CD4-positive, alpha-beta T cell treated with Interleukin-15 for 4 hours (primary cell): ENCODE measurements at regions not wholly inside any gene's neighbourhood (a gene's known extent, or its start where the extent isn't known, plus 50 kb on each side); places are given as distances from the start of the nearest gene placed in this dataset.

Experiments
- DNase-seq: peaks from one replicate; pipeline ENCODE4 v3.0.0-alpha.2; 2020; ENCODE audit warnings: low spot score

DNA sequence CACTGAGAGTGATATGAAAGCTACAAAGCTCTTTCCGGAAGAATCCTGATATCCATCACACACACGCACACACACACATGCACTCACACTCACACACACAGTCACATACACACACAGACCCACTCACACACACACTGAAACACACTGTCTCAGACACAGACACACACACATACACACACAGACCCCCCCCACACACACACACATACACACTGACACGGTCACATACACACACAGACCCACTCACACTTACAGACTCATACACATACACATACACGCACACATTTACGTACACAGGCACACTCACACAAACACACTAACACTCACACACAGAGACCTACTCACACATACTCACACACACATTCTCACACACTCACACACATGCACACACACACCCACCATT lies 58.6 kb downstream of the LIG4 start:
- DNase-seq: no peak

DNA sequence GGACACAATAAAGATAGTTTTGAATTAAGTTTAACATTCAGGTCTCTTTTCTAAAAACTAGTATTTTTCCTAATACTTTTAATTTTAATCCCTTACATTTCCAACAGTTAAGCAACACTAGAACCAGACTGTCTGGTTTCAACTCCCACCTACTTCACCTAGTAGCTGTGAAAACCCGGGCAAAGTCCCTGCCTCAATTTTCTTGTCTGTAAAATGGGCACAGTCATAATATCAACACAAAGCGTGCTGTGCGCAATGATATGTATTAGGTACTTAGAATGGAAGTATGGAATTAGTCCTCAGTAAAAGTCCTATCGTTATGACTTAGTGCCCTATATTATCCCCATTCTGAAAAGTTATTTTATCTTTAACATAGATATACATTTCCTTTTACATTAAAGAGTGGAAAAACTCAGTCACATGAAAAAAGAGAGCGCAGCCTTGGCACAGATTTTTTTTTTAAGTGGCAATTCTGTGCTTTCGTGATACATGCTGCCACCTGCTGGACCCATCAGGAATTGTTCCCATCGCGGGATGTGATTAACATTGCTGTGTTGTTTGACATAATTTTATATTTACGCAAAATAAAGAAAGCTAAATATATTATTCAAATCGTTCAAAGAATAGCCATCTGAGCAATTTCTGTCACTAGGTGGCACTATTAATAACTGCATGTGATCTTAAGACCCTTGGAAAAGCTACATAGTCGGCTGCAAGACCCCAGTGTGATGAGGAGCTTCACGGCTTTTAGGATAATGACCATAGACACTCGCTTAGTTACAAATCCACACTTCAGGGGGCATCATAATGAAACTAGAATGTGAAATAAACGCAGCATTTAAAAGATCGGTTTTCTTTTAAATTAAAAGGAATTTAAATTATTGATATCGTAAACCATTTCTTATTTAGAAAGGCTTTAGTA lies 59.9 kb downstream of the LIG4 start:
- peak; percentile 58 for DNase-seq

DNA sequence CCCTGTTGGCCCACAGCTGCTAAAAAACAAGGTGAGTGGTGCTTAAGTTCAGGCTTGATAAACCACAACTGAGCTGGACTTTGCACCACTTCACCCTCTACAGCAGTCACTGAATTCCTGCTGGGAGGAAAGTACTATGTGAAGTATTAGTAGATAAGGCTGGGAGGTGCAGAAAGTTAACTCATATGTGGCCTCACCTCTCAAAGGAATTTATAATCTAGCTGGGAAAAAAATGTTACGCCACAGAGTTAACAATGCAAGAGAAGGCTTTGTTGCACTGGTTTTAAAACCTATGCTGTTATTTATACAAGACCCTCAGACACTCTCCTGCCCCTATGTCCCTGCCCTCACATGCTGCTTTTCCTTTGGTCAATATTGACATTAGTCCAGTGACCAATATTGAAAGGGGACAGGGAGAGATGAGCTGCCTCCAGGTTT lies 60.9 kb downstream of the LIG4 start:
- no peak for DNase-seq

DNA sequence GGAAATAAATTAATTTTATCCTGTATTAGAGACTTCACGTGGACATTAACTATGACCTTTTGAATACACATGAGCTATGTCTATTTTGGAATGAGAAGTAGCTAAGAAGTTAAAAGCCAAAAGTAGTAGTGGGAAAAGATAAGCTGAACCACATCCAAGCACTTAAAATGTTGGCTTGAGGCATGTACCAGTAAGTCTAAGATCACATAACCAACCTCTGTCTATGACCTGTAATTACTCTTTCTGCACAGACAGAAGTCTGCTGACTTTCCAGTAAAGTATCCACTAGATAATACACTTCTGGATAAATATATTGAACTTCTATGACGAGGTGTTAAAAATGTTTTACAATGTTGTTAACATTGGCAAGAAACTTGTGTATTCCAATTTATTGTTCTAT lies 68.7 kb downstream of the LIG4 start:
- DNase-seq: no peak

DNA sequence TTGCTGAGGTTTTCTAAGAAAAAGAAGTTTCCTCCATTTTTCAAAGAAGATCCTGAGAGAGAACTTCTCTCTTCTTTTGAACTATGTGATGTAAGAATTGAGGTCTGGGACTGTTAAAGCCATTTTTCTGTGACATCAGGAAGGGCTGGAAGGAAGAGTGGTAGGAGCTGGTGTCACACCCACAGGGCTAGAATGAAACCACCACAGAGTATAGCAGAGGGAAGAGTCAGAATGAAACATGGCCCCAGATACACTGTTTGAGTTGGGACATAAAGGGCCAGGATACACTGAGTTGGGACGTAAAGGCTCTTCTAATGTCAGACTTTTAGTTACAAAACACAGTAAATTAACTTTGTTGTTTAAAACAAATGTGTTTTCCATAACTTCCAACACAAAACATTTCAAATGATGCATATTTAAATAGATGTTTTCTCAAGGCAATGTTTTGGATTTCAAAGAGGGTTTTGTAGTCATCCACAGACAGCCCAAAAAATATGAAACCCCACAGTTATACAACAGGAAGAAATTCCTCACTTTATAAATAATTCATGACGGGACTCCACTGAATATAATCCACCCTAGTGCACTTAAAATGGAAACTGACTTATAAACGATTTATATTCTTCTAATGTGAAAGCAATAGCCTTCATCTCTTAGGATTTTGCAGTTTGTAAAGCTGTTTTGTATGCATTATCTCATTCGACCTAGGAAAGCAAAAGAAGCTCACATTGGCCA lies 72.5 kb downstream of the LIG4 start:
- no peak for DNase-seq

DNA sequence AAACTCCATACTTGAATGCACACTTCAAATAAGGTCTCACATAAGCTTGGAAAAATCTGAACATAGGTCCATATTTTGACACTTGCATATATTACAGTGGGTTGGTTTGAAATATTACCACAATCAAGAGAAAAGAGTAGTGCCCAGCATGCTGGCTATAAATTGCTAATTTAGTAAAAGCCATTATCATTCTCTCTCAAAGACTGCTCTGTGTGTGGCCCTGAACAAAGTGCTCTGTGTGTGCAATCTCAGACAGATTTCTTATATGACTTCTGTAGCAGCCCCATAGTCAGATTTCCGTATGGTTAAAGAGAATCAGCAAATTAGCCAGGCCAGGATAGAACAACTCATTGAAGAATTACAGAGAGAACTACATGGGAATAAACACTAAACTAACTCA lies 78.2 kb downstream of the LIG4 start:
- no peak for DNase-seq

DNA sequence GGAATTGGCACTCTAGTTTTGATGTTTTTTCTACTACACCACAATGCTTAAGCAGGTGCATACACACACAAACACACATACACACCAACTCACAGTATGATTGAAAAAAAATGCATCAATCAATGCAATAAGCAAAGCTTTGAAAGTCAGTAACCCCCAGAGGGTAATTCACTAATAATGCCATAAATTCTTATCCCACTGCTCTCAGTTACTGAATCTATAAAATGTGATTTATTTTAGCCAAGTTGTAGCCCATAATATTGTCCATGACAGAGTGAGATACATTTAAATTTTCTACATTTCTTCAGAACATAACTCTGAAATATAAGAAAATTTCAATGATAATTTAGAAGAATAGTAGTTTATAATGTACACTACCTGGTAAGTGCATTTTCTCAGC lies 87.9 kb downstream of the LIG4 start:
- DNase-seq: no peak

DNA sequence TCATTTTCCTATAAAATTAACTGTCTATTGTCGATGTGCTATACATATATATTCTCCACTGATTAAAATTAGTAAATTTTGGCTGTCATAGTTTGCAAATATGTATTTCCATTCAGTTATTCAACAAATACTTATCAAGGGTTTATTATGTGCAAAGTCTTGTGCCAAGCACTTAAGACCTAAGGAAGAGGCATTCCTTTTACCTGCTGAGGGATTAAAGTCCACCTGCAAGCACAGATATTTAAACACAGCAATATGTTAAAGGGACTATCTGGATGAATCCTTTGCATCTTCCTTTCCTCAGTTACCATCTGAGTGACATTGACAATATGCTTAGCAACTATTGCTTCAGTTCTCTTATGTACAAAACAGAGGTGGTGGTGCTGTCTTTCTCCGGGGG lies 89.3 kb downstream of the LIG4 start:
- no peak for DNase-seq

DNA sequence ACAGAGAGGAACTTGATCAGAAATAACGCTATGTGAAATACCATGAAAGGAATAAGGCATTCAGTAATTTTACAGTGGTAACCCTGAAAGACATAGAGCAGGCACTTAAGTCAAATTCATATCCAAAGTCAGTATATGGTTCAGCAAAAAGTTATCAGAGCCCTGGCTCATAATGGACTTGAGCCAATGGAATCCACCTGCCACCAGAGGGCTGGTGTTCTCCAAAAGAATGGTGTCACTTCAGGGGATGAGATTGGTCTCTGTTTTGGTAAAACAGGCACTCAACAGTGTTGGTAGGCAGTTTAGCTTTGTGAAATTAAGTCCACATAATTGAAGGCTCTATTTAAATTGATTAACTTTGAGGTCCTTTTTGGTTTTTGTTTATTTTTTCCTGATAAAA lies 93.9 kb downstream of the LIG4 start:
- DNase-seq: no peak

DNA sequence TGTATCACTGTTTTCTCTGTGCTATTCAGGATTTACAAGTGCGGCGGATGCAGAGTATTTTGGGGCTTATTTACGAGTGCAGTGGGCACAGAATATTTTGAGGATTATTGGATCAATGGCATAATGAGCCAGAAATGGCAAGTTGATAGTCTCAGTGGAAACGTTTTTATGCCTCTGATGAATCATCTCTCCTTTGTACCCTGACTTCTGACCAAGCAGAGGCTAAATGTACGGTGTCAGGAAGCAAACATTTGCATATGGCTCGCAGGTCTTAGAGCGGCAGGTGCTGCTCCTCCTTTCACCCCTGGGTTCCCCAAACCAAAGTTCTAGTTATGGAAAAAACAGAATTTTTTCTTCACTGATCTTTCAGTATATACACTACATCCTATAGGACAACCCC lies 94.5 kb downstream of the LIG4 start:
- no peak for DNase-seq

DNA sequence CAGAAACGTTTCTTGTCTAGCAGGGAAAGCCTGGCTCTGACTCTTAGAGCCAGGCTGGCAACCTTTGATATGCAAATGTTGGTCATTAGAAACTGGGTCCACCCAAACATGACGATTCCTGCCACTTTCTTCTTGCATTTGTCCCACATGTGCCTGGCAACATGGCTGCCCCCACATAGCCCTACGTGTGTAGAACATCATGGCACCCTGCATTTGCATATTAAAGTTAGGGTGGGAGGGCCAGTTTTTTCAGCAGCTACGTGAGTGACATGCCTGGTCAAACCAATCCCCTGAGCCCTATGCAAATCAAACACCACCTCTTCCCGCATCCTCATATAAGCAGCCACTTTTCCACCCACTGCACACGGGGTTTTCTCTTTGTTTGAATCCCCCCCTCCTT lies 95.0 kb downstream of the LIG4 start:
- no peak for DNase-seq

DNA sequence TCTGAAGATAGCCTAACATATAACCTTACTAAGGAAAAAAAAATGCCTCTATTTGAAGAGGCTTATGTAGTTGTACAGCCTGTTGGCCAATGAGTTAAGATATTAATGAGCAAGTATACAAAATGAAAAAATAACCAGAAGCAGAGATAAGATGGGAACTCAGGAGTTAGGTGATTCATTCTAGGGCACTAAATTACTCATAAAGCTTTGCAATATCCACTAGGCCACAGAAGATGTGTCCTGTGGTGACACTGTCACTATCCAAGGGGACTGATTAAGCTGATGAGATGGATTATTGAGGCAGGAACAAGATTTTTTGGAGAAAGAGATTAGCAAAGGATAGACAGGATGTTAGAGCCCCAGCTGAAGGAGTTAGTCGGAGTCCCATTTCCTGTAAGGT lies 99.6 kb downstream of the LIG4 start:
- no peak for DNase-seq

DNA sequence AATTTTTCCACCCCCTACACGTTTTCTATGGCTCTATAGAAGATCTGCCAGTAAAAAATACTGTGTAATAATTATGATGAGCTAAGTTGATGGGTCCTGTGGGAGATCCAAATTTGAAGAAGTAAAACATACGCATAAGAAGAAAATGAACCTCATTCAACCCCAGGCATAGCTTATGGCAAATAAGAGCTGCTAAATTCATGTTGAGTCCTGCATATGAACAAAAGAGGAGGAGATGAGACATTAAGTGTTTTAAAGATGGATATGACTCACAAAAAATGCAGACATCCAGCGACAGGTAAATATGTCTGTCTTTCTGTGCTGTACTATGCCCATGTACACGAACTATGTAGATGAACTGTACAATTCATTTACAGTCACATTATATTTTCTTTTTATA lies 101.9 kb downstream of the LIG4 start:
- DNase-seq: no peak

DNA sequence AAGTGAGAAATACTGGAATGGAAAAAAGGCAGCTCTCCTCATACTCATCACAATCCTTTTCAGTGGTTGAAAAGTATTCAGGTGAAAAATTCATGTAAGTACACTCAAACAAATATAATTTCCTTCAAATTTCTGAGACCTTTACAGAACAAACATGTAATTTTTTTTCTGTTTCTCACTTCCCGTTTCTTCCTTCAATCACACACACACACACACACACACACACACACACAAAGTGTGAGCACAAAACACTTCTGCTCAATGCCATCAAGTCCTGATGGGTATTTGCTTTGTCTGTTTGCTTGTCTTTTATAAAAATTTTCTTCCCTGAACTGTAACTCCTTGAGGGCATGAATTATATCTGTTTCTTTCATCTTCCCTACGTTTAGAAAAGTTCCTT lies 110.6 kb downstream of the LIG4 start:
- DNase-seq: no peak

DNA sequence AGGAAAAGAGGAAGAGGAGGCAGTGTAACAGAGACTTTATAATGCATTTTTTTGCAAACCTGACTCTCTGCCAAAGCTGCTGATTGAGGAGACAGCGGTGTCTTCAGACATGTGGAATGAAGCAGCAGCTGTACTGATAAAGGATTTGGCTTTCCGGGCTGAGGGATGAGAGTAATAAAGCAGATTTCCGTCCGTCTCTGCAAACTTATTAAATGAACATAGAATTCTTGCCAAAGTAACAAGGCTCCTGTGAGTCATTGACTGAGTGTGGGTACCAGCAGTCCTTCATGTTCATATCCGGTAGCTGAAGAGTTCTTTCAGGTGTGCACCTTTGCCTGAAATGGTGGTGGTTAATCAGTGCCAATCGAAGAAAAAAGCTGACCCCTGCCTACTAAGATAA lies 112.6 kb downstream of the LIG4 start:
- DNase-seq: no peak

DNA sequence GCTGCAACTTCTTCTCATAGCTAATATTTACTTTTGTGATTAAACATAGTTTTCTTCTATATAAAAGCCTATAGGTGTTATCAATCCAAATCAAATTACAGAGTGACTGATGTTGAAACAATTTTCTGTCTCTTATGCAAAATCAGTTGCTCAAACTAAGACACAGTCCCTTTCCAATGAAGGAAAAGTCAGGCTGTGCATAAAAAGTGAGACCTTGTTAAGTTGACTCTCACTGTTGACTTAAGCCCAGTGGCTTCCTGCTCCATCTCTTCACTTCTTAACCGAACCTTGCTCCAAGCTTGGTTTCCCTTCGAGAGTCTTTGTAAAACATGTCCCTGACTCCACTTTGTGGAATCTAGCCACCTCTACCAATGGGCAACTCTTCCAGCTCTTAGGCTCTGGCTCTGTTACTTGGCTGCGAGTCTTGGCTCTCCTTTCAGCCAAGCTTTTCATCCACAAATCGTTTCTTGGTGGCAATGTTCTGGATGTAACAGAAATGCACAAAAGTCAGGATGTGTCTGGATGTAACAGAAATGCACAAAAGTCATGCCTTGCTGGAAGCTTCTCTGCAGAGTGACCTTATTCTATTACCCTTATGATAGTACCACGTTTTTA lies 118.9 kb downstream of the LIG4 start:
- no peak for DNase-seq

DNA sequence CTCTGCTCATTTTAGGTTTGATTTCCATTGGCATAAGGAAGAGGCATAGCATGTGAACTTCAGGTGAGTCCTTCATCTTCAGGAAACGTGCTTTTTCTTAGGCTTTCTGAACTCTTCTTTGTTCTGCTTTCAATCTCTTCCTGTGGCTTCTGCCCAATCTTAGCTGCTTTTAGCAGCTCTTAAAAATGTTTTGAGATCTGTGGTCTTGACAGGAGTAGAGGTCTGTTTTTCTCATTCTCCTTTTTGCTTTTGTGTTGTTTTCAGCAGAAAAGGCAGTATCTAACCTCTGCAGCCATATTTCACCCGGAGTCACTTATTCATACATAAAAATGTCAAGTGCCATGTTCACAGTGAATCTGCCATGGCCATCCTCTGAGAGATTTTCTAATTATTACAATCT lies 120.3 kb downstream of the LIG4 start:
- no peak for DNase-seq

DNA sequence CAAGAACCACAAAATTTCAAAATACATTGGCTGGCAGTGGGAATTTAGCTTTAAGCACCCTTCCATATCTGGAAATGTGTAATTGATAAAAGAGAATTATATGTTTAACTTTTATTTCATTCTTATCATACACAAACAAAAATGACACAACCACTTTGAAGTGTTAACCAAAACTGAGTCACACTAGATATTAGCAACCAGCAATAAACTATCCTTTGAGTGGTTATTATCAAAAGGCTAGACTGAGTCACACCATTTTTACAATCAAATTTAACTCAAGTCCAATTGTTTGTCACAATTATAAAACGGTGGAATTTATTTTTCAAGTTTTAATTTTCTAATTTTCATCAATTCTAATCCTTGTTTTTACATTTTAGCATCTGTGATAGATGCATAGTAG lies 121.7 kb downstream of the LIG4 start:
- DNase-seq: no peak

DNA sequence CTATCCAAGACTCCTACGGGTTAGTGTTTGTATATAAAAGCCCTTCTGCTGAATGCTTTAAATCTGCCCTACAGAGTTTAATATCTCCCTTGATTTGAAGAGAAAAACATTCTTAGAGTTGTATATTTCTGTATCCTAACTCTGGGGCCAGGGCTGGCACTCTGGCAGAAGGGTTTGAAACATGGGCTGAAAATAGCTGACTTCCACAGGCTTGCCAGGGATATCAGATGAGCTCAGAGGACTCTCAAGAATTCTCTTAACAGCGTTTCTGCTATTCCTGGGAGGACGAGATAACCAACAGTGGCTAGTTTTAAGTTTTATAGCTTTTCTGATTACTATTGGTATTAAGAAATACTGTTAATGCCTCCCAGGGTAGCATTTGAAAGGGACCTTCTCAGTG lies 127.5 kb downstream of the LIG4 start:
- DNase-seq: no peak

DNA sequence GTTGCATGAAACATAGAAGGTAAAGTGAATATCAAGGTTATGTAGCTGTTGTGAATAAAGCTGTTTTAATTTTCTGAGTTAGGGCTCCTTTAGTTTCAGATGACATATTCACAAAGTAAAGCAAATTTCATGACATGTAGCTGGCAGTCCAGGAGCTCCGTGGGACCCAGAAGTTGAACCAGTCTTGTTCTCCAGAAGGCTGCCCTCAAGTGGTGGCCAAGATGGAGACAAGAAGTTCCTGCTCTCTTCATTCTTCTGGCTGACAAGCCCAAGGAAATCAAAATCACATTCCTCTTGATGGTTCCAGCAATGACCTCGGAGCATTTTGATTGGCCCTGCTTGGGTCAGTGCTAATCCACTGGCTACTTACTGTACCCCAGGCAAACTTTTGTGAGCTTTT lies 128.7 kb downstream of the LIG4 start:
- no peak for DNase-seq

DNA sequence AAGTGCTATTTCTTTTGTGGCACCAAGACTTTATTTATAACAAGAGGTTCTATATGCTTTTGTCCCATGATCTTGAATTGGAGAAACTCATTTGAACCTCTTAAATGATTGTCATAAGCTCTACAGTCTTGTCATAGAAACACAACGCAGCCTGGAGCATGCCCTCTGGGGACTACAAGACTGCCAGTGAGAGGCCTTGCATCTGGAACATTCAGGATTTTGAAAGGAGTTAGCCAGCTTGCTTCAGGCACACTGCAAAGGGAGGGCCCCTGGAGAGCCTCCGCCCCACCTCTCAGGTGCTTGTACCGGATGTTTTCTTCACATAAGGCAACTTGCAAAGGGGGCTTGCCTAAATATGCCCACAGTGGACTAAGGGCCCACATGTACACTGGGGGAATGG lies 130.5 kb downstream of the LIG4 start:
- DNase-seq: no peak

DNA sequence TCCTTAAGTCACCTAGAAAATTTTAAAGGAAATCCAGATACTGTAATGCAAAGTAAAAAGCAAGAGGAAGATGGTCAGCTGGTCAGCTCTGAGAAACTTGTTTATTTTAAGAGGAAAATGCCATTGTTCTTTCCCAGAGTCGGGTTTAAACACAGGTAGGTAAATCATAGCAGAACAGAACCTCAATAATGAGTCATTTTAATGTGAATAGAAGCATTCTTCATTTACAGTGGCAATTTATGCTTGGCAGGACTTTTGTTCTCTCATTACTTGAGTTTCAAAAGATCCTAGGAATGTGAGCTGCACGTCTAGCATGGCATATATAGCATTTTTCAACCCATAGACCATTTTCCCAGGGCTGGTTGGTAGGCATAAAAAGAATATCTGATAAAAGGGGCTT lies 132.3 kb downstream of the LIG4 start:
- DNase-seq: no peak

DNA sequence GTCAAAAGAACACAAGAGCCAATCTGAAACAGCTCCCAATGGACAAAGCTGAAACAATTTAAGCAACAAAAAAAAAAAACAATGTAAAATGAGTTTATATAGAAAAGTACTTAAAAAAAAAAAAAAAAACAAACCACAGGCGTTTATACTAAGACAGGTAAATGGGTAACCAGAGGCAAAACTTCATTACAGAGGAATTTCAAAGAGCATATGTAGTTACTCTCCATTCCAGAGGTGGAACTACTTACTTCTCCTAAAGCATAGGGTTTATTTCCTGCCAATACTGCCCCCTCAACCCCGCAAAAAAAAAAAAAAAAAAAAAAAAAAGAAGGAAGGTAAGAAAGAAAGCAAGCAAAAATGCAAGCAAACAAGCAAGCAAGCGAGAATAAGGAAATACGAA lies 132.9 kb downstream of the LIG4 start:
- DNase-seq: no peak
